HG02798 (cell line): ENCODE measurements at regions not wholly inside any gene's neighbourhood (a gene's known extent, or its start where the extent isn't known, plus 50 kb on each side); places are given as distances from the start of the nearest gene placed in this dataset.
"Not testable (repeated sequence)": the region's sequence is repeated elsewhere in the genome, so short reads cannot be mapped to it uniquely, and the experiment has no call there.

Experiments used
- ATAC-seq: cut with Tn5 transposase; IDR thresholded peaks from one replicate; pipeline ENCODE4 v1.9.1; 2021; ENCODE audit warnings: mild to moderate bottlenecking; ENCODE audit not compliant: unreplicated experiment, poor library complexity

GRCh38 chr2:110394769-110395168 lies 77.8 kb downstream of the LIMS4 start:
- not testable (repeated sequence) for ATAC-seq

- ATAC-seq, result not testable (repeated sequence)
These were observed 80.2 kb downstream of the LIMS4 start for GRCh38 chr2:110392366-110392765.

- ATAC-seq, result not testable (repeated sequence)
These were observed 81.6 kb downstream of the LIMS4 start for GRCh38 chr2:110391035-110391418.

GRCh38 chr2:110390351-110391034 lies 82.1 kb downstream of the LIMS4 start:
- ATAC-seq, result peak; percentile 39

GRCh38 chr2:110387044-110387443 lies 85.6 kb downstream of the LIMS4 start:
- not testable (repeated sequence) for ATAC-seq

GRCh38 chr2:110386546-110386945 lies 86.1 kb downstream of the LIMS4 start:
- not testable (repeated sequence) for ATAC-seq

GRCh38 chr2:110384736-110385119 lies 87.9 kb downstream of the LIMS4 start:
- ATAC-seq, result not testable (repeated sequence)

- not testable (repeated sequence) for ATAC-seq
These were observed 88.4 kb downstream of the LIMS4 start for GRCh38 chr2:110384109-110384735.

- ATAC-seq, result not testable (repeated sequence)
These were observed 89.2 kb downstream of the LIMS4 start for GRCh38 chr2:110383163-110384048.

GRCh38 chr2:110373519-110373918 lies 99.1 kb downstream of the LIMS4 start:
- not testable (repeated sequence) for ATAC-seq

- ATAC-seq, result not testable (repeated sequence)
These were observed 101.0 kb downstream of the LIMS4 start for GRCh38 chr2:110371633-110372032.

GRCh38 chr2:110357616-110358015 lies 115.0 kb downstream of the LIMS4 start:
- ATAC-seq, result not testable (repeated sequence)

- ATAC-seq, result not testable (repeated sequence)
These were observed 118.2 kb downstream of the LIMS4 start for GRCh38 chr2:110354294-110355018.

GRCh38 chr2:110350718-110351117 lies 121.9 kb downstream of the LIMS4 start:
- not testable (repeated sequence) for ATAC-seq

GRCh38 chr2:110348902-110349301 lies 123.7 kb downstream of the LIMS4 start:
- ATAC-seq, result not testable (repeated sequence)

- not testable (repeated sequence) for ATAC-seq
These were observed 128.1 kb downstream of the LIMS4 start for GRCh38 chr2:110344405-110345035.

- not testable (repeated sequence) for ATAC-seq
These were observed 129.7 kb upstream of the MTLN start for GRCh38 chr2:110342077-110342476.

GRCh38 chr2:110339126-110339525 lies 126.8 kb upstream of the MTLN start:
- not testable (repeated sequence) for ATAC-seq

GRCh38 chr2:110338277-110339003 lies 126.1 kb upstream of the MTLN start:
- ATAC-seq, result not testable (repeated sequence)
